ENCODE measurements at regions not wholly inside any gene's neighbourhood (a gene's known extent, or its start where the extent isn't known, plus 50 kb on each side); places are given as distances from the start of the nearest gene placed in this dataset.

DNA sequence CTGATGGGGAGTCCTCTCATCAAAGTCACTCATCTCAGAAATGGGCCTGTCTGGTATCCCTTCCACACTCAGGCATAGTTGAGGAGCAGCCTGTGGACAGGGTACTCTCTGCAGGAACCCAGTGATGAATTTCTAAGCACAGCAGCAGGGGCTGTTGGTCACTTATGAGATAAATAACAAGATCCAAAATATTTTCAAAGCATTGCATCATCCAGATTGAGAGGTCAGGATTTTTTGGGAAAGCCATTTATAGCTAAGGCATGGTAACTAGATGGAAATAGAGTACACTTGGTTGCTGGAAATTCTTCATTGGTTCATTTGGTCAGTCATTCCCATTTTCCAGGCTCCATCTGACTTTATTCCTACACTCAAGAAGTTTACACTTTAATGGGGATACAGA is 246.8 kb upstream of the RAI14 start:
- H3K36me3 ChIP-seq (ENCODE audit: control insufficient read depth in 2 of 2, extremely low read depth in 1 of 2, insufficient read depth in 2 of 2, low read length in 2 of 2) = no peaks in the 10 kb centered on the region
- intact Hi-C loops (cut with micrococcal nuclease) (no loop called here), dilution Hi-C loops (cut with MboI; ENCODE audit: extremely low pct_ligation_motif_present, low sequenced_read_pairs) (no loop called here)
- no peak overlapping the region for H3K27ac ChIP-seq (ENCODE audit: insufficient read depth, low read depth, low read length)
- no peaks in the 10 kb centered on the region for H3K9me3 ChIP-seq (replicated peaks; ENCODE audit: control insufficient read depth, insufficient read depth, low read length)
- H3K4me1 ChIP-seq (ENCODE audit: control insufficient read depth, extremely low read depth, insufficient read depth, low read length) = no peaks in the 10 kb centered on the region
- DNase-seq (ENCODE audit: low read depth, low spot score) (no peak), FAIRE-seq (no peak)
- CTCF ChIA-PET = no interaction called here
- no TSS peak for BruUV-seq (replicated peaks)
- no peak overlapping the region for H3K4me2 ChIP-seq (ENCODE audit: insufficient read depth, low read length)
- TF ChIP-seq JUN (IDR thresholded peaks at IDR 0.05; ENCODE audit: borderline replicate concordance, insufficient read depth, insufficient read length, low read depth) (no peak), POLR2AphosphoS5 (IDR thresholded peaks at IDR 0.05; ENCODE audit: insufficient read depth, low read depth, low read length) (no peak), GATA2 (IDR thresholded peaks at IDR 0.05; ENCODE audit: insufficient read depth, insufficient read length, low read depth, low read length) (no peak), MYC (IDR thresholded peaks at IDR 0.05; ENCODE audit: low read depth, low read length) (no peak), MAX (IDR thresholded peaks at IDR 0.05; ENCODE audit: insufficient read depth, insufficient read length) (no peak), FOS (IDR thresholded peaks at IDR 0.05; ENCODE audit: borderline replicate concordance, insufficient read depth, low read length) (no peak), POLR2A (IDR thresholded peaks at IDR 0.05; ENCODE audit: low read depth, low read length) (no peak)
- H2AFZ ChIP-seq (ENCODE audit: low read depth, low read length) = no peak overlapping the region
- no peaks in the 10 kb centered on the region for H3K9me1 ChIP-seq (replicated peaks; ENCODE audit: control insufficient read depth, extremely low read depth, insufficient read depth, low read length)
- no peaks in the 10 kb centered on the region for H3K79me2 ChIP-seq (ENCODE audit: control insufficient read depth, insufficient read depth, low read length)
- POLR2A ChIA-PET = no interaction called here
- no peaks in the 10 kb centered on the region for H4K20me1 ChIP-seq (replicated peaks; ENCODE audit: control insufficient read depth, extremely low read depth, insufficient read depth, low read length)
- H3K27me3 ChIP-seq (ENCODE audit: control insufficient read depth in 2 of 2, insufficient read depth in 2 of 2, low read length in 2 of 2) = peaks cover 5 to 8% of the 10 kb centered on the region in 2 experiments
- no peak overlapping the region for H3K9ac ChIP-seq (replicated peaks; ENCODE audit: extremely low read depth, insufficient read depth, low read length)
- H3K4me3 ChIP-seq (replicated peaks in 1 of 3; ENCODE audit: insufficient read depth in 1 of 3, low read depth in 1 of 3, low read length in 3 of 3) = no peak overlapping the region

DNA sequence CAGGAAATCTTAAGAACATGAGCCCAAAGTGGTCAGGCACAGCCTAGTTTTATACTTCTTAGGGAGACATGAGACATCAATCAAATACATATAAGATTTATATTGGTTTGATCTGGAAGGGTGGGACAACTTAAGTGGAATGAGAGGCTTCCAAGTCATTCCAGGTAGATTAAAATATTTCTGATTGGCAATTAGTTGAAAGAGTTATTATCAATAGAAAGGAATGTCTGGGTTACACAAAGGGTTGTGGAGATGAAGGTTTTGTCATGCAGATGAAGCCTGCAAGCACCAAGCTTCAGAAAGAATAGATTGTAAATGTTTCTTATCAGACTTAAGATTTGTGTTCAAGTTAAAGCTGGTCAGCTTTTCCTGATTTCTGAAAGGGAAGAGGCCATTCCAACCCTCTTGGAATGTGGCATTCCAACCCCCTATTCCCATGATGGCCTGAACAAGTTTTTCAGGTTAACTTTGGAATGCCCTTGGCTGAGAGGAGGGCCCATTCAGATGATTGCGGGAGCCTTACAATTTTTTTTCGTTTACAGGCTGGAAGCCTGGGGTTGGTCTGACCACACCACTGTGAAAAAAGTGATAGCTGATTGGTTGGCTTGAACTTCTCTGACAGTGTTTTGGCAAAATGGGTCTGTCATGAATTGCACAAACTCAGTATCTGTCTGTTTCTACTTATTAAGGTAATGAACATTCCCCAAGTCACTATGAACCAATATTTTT is 245.6 kb upstream of the RAI14 start:
- H3K4me3 ChIP-seq (replicated peaks in 1 of 3; ENCODE audit: insufficient read depth in 1 of 3, low read depth in 1 of 3, low read length in 3 of 3) = no peak overlapping the region
- BruUV-seq (replicated peaks) = no TSS peak
- H3K9me1 ChIP-seq (replicated peaks; ENCODE audit: control insufficient read depth, extremely low read depth, insufficient read depth, low read length) = no peaks in the 10 kb centered on the region
- H3K4me2 ChIP-seq (ENCODE audit: insufficient read depth, low read length) = no peak overlapping the region
- H3K79me2 ChIP-seq (ENCODE audit: control insufficient read depth, insufficient read depth, low read length) = no peaks in the 10 kb centered on the region
- H3K27ac ChIP-seq (ENCODE audit: insufficient read depth, low read depth, low read length) = no peak overlapping the region
- no peak for FAIRE-seq
- H3K27me3 ChIP-seq (ENCODE audit: control insufficient read depth in 2 of 2, insufficient read depth in 2 of 2, low read length in 2 of 2) = peaks cover 5 to 8% of the 10 kb centered on the region in 2 experiments
- H3K36me3 ChIP-seq (ENCODE audit: control insufficient read depth in 2 of 2, extremely low read depth in 1 of 2, insufficient read depth in 2 of 2, low read length in 2 of 2) = no peaks in the 10 kb centered on the region
- no peak overlapping the region for H2AFZ ChIP-seq (ENCODE audit: low read depth, low read length)
- intact Hi-C loops (cut with micrococcal nuclease) (no loop called here), dilution Hi-C loops (cut with MboI; ENCODE audit: extremely low pct_ligation_motif_present, low sequenced_read_pairs) (no loop called here)
- H3K9me3 ChIP-seq (replicated peaks; ENCODE audit: control insufficient read depth, insufficient read depth, low read length) = no peaks in the 10 kb centered on the region
- no peak overlapping the region for H3K9ac ChIP-seq (replicated peaks; ENCODE audit: extremely low read depth, insufficient read depth, low read length)
- no peak for DNase-seq (ENCODE audit: low read depth, low spot score)
- POLR2A ChIA-PET = no interaction called here
- H4K20me1 ChIP-seq (replicated peaks; ENCODE audit: control insufficient read depth, extremely low read depth, insufficient read depth, low read length) = no peaks in the 10 kb centered on the region
- CTCF ChIA-PET = no interaction called here
- no peaks in the 10 kb centered on the region for H3K4me1 ChIP-seq (ENCODE audit: control insufficient read depth, extremely low read depth, insufficient read depth, low read length)
- TF ChIP-seq FOS (IDR thresholded peaks at IDR 0.05; ENCODE audit: borderline replicate concordance, insufficient read depth, low read length) = no peak
